ENCODE measurements at regions not wholly inside any gene's neighbourhood (a gene's known extent, or its start where the extent isn't known, plus 50 kb on each side); places are given as distances from the start of the nearest gene placed in this dataset.

- Histone ChIP-seq H3K4me3 (ENCODE audit: low read depth, low read length, poor library complexity, severe bottlenecking) (no peak overlapping the region), H3K4me1 (ENCODE audit: insufficient read depth, low read length, poor library complexity, severe bottlenecking) (no peaks in the 10 kb centered on the region), H3K27me3 (replicated peaks; ENCODE audit: insufficient read depth, low read depth, low read length, poor library complexity) (peaks cover 77% of the 10 kb centered on the region), H3K27ac (ENCODE audit: low read depth, low read length, poor library complexity, severe bottlenecking) (no peak overlapping the region), H3K9me3 (ENCODE audit: low read depth, low read length, poor library complexity, severe bottlenecking) (no peaks in the 10 kb centered on the region), H3K36me3 (ENCODE audit: insufficient read depth, low read length, poor library complexity, severe bottlenecking) (no peaks in the 10 kb centered on the region)
- CTCF ChIA-PET = no interaction called here
- intact Hi-C loops (cut with micrococcal nuclease; ENCODE audit: unreplicated experiment) = no loop called here
- DNase-seq (ENCODE audit: low spot score) = no peak
- no TSS peak for BruUV-seq (replicated peaks)
- POLR2A ChIA-PET (ENCODE audit: low non-redundant PET) = no interaction called here
- no peak for TF ChIP-seq EZH2 (IDR thresholded peaks at IDR 0.05; ENCODE audit: borderline replicate concordance, low read depth, low read length, poor library complexity, severe bottlenecking)
- no peak for TF ChIP-seq CTCF (conservative IDR thresholded peaks at IDR 0.05; ENCODE audit: low read depth, low read length)
Observed at GRCh38 chr13:111659219-111659775, 338.9 kb downstream of the TEX29 start.

GRCh38 chr13:111659842-111660241, 339.4 kb downstream of the TEX29 start:
- Histone ChIP-seq H3K27ac (ENCODE audit: low read depth, low read length, poor library complexity, severe bottlenecking) (no peak overlapping the region), H3K4me1 (ENCODE audit: insufficient read depth, low read length, poor library complexity, severe bottlenecking) (no peaks in the 10 kb centered on the region), H3K4me3 (ENCODE audit: low read depth, low read length, poor library complexity, severe bottlenecking) (no peak overlapping the region), H3K27me3 (replicated peaks; ENCODE audit: insufficient read depth, low read depth, low read length, poor library complexity) (peaks cover 75% of the 10 kb centered on the region), H3K9me3 (ENCODE audit: low read depth, low read length, poor library complexity, severe bottlenecking) (no peaks in the 10 kb centered on the region), H3K36me3 (ENCODE audit: insufficient read depth, low read length, poor library complexity, severe bottlenecking) (no peaks in the 10 kb centered on the region)
- no peak for TF ChIP-seq EZH2 (IDR thresholded peaks at IDR 0.05; ENCODE audit: borderline replicate concordance, low read depth, low read length, poor library complexity, severe bottlenecking)
- no peak for TF ChIP-seq CTCF (conservative IDR thresholded peaks at IDR 0.05; ENCODE audit: low read depth, low read length)
- BruUV-seq (replicated peaks) = no TSS peak
- POLR2A ChIA-PET (ENCODE audit: low non-redundant PET) = no interaction called here
- CTCF ChIA-PET = no interaction called here
- no peak for DNase-seq (ENCODE audit: low spot score)
- intact Hi-C loops (cut with micrococcal nuclease; ENCODE audit: unreplicated experiment) = no loop called here

- intact Hi-C loops (cut with micrococcal nuclease; ENCODE audit: unreplicated experiment) = no loop called here
- Histone ChIP-seq H3K4me1 (ENCODE audit: insufficient read depth, low read length, poor library complexity, severe bottlenecking) (no peaks in the 10 kb centered on the region), H3K27ac (ENCODE audit: low read depth, low read length, poor library complexity, severe bottlenecking) (no peak overlapping the region), H3K36me3 (ENCODE audit: insufficient read depth, low read length, poor library complexity, severe bottlenecking) (no peaks in the 10 kb centered on the region), H3K4me3 (ENCODE audit: low read depth, low read length, poor library complexity, severe bottlenecking) (no peak overlapping the region), H3K9me3 (ENCODE audit: low read depth, low read length, poor library complexity, severe bottlenecking) (no peaks in the 10 kb centered on the region), H3K27me3 (replicated peaks; ENCODE audit: insufficient read depth, low read depth, low read length, poor library complexity) (peaks cover 72% of the 10 kb centered on the region)
- DNase-seq (ENCODE audit: low spot score) = no peak
- TF ChIP-seq CTCF (conservative IDR thresholded peaks at IDR 0.05; ENCODE audit: low read depth, low read length) = no peak
- no peak for TF ChIP-seq EZH2 (IDR thresholded peaks at IDR 0.05; ENCODE audit: borderline replicate concordance, low read depth, low read length, poor library complexity, severe bottlenecking)
- no TSS peak for BruUV-seq (replicated peaks)
- ChIA-PET POLR2A (ENCODE audit: low non-redundant PET) (no interaction called here), CTCF (no interaction called here)
Observed at GRCh38 chr13:111661052-111661451, 340.6 kb downstream of the TEX29 start.
